ACC112 (cell line): ENCODE measurements at regions not wholly inside any gene's neighbourhood (a gene's known extent, or its start where the extent isn't known, plus 50 kb on each side); places are given as distances from the start of the nearest gene placed in this dataset.

Source experiments
- H2AFZ ChIP-seq: fragments of 200-600 bp; sonication (generic); one replicate; pipeline ENCODE4 v1.6.0; 2017; ENCODE audit warnings: antibody characterized with exemption, low read length; ENCODE audit not compliant: unreplicated experiment
- H3K27ac ChIP-seq: fragments of 200-600 bp; sonication (generic); 2 replicates; pipeline ENCODE4 v1.5.1; 2014; ENCODE audit warnings: low read depth, mild to moderate bottlenecking, antibody characterized with exemption, low read length, moderate library complexity
- H3K27me3 ChIP-seq: fragments of 200-600 bp; sonication (generic); 2 replicates; pipeline ENCODE4 v1.6.1; 2014; ENCODE audit warnings: mild to moderate bottlenecking, antibody characterized with exemption, low read length, moderate library complexity, mixed read lengths; ENCODE audit not compliant: insufficient read depth
- H3K36me3 ChIP-seq: fragments of 200-600 bp; sonication (generic); 2 replicates; pipeline ENCODE4 v1.6.1; 2016; ENCODE audit warnings: mild to moderate bottlenecking, antibody characterized with exemption, low read length, moderate library complexity, mixed read lengths; ENCODE audit not compliant: insufficient read depth
- H3K4me1 ChIP-seq: fragments of 200-600 bp; sonication (generic); one replicate; pipeline ENCODE4 v1.6.1; 2016; ENCODE audit warnings: low read length, mixed read lengths; ENCODE audit not compliant: insufficient read depth, unreplicated experiment, control insufficient read depth
- H3K4me3 ChIP-seq: fragments of 200-600 bp; sonication (generic); 2 replicates; pipeline ENCODE4 v1.5.1; 2014; ENCODE audit warnings: mild to moderate bottlenecking, low read depth, low read length
- H3K79me2 ChIP-seq: fragments of 200-600 bp; sonication (generic); one replicate; pipeline ENCODE4 v1.6.0; 2016; ENCODE audit warnings: low read length; ENCODE audit not compliant: control insufficient read depth, unreplicated experiment, insufficient read depth

- H3K4me3 ChIP-seq = no peak overlapping the region
- H3K4me1 ChIP-seq = peaks cover 25% of the 10 kb centered on the region
- H3K27ac ChIP-seq = no peak overlapping the region
- no peaks in the 10 kb centered on the region for H3K27me3 ChIP-seq
- H2AFZ ChIP-seq = no peak overlapping the region
- no peaks in the 10 kb centered on the region for H3K79me2 ChIP-seq
- H3K36me3 ChIP-seq = no peaks in the 10 kb centered on the region
Observed at GRCh38 chr2:120600786-120601185, 134.9 kb upstream of the GLI2 start.

DNA sequence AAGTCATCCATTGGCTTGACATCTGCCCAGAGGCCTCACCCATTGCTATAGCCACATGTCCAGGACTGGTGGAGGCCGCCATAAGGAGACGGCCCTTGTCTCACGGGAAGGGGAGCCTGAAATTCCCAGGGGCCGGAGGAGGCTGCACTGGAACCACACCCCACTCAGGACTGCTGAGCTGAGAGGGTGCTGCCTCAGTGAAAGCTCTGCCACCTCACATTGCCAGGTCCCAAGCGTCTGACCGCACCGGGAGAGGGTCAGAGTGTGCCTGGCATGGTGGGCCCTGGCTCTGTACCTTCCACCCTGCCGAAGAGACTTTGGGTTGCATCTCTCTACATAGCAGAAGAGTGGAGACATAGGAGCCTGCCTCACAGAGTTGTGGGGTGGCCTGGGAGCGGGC lies 134.1 kb upstream of the GLI2 start:
- peaks cover 17% of the 10 kb centered on the region for H3K4me1 ChIP-seq
- H2AFZ ChIP-seq = no peak overlapping the region
- no peaks in the 10 kb centered on the region for H3K27me3 ChIP-seq
- no peaks in the 10 kb centered on the region for H3K36me3 ChIP-seq
- H3K27ac ChIP-seq = no peak overlapping the region
- H3K79me2 ChIP-seq = no peaks in the 10 kb centered on the region
- H3K4me3 ChIP-seq = no peak overlapping the region

DNA sequence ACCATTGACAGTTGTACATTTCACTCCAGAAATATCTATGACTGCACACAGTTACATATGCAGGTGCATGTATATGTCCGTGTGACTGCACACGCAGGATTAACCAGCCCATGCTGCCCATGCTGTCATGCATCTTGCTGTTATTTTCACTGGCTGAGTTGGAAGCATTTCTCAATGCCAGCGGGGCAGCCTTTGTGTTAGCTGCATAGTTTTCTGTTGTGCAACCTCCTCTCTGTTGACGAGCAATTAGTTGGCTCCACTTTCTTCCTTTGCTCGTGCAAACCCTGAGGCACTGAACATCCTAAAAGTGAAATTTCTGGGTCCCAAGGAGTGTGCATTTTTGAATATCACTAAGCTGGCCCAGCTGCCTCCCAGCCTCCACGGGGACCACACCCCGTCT lies 133.4 kb upstream of the GLI2 start:
- Histone ChIP-seq H3K4me1 (peaks cover 10% of the 10 kb centered on the region), H3K27ac (no peak overlapping the region), H3K36me3 (no peaks in the 10 kb centered on the region), H3K4me3 (no peak overlapping the region), H2AFZ (no peak overlapping the region), H3K79me2 (no peaks in the 10 kb centered on the region), H3K27me3 (no peaks in the 10 kb centered on the region)

- no peaks in the 10 kb centered on the region for H3K4me1 ChIP-seq
- no peaks in the 10 kb centered on the region for H3K36me3 ChIP-seq
- H3K27me3 ChIP-seq = no peaks in the 10 kb centered on the region
- no peaks in the 10 kb centered on the region for H3K79me2 ChIP-seq
- H3K4me3 ChIP-seq = no peak overlapping the region
- no peak overlapping the region for H3K27ac ChIP-seq
- no peak overlapping the region for H2AFZ ChIP-seq
Observed at GRCh38 chr2:120604767-120605166, 130.9 kb upstream of the GLI2 start.

DNA sequence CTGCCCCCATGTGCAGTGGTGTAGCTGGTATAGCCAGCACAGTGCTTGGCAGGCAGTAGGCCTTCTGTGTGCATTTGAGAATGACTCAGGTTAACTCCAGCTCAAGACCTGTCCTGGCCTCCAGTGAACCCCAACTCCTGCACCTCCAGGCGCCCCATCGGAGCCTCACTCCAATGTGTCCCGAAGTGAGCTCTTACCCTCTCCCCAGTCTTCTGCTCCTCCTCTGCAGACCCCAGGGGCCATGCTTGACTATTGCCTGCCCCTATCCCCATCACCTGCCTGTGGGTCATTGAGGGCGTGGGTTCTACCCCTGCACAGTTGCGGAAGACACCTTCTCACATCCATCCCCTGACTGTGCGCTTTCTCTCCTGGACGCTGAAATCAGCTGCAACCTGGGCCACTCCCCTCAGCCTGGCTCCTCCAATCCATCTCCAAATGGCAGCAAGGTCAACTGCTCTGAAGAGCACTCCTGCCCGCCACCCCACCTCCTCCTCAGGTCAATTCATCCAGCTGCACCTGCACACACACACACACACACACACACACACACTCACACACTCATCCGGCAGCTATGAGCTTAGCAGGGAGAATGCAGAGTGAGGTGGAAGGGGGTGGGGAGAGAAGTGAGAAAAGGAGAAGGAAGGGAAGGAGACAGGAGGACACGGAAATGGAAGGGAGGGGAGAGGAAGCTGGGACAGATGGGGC lies 130.3 kb upstream of the GLI2 start:
- Histone ChIP-seq H2AFZ (no peak overlapping the region), H3K27ac (no peak overlapping the region), H3K4me3 (no peak overlapping the region), H3K27me3 (no peaks in the 10 kb centered on the region), H3K79me2 (no peaks in the 10 kb centered on the region), H3K4me1 (no peaks in the 10 kb centered on the region), H3K36me3 (no peaks in the 10 kb centered on the region)

DNA sequence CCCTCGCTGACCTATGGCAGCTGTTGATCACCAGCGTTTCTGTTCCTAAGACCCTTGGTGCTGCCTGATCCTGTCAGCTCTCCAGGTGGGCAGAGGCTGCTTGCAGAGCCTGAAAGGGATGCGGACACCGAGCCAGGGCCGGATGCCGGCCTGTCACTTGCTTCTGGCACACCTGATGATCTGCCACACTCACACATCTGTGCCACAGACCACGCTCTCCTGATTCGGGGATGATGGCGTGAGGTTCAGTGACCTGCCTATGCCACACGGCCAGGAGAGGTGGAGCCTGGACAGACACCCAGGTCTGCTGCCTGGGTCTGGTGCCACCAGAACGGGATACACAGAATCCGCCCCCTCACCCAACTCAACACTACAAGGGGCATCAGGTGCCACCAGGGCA lies 129.4 kb upstream of the GLI2 start:
- no peaks in the 10 kb centered on the region for H3K79me2 ChIP-seq
- no peak overlapping the region for H2AFZ ChIP-seq
- H3K36me3 ChIP-seq = no peaks in the 10 kb centered on the region
- no peaks in the 10 kb centered on the region for H3K27me3 ChIP-seq
- no peak overlapping the region for H3K4me3 ChIP-seq
- peaks cover 4% of the 10 kb centered on the region for H3K4me1 ChIP-seq
- H3K27ac ChIP-seq = no peak overlapping the region

GRCh38 chr2:120606931-120607330 lies 128.7 kb upstream of the GLI2 start:
- H3K36me3 ChIP-seq = no peaks in the 10 kb centered on the region
- H3K27ac ChIP-seq = no peak overlapping the region
- no peaks in the 10 kb centered on the region for H3K27me3 ChIP-seq

GRCh38 chr2:120607506-120607905 lies 128.2 kb upstream of the GLI2 start:
- Histone ChIP-seq H3K27ac (no peak overlapping the region), H2AFZ (no peak overlapping the region), H3K36me3 (no peaks in the 10 kb centered on the region), H3K27me3 (no peaks in the 10 kb centered on the region), H3K4me1 (peaks cover 5% of the 10 kb centered on the region), H3K79me2 (no peaks in the 10 kb centered on the region), H3K4me3 (no peak overlapping the region)

More at GRCh38 chr2:120606931-120607330, 128.7 kb upstream of the GLI2 start:
- H3K4me3 ChIP-seq = no peak overlapping the region
- no peak overlapping the region for H2AFZ ChIP-seq
- H3K4me1 ChIP-seq = peaks cover 5% of the 10 kb centered on the region
- H3K79me2 ChIP-seq = no peaks in the 10 kb centered on the region

DNA sequence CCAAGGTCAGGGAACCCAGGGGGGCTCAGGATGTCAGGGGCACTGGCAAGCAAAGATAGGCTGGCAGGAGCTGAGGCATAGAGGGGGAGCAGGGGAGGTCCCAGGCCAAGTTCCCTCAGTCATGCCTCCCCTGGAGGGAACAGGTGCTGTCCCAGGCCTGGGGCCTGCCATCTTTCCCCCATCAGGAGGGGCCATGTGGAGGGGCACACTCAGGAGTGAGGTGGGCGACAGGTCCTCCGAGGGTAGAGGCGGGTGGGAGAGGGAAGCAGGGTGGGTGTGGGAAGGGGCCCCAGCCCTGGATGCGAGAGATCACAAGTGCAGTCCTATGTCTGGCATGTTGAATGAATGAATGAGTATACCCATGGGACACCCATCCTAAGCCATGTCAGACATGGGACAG lies 127.7 kb upstream of the GLI2 start:
- H3K79me2 ChIP-seq = no peaks in the 10 kb centered on the region
- H3K4me1 ChIP-seq = peaks cover 8% of the 10 kb centered on the region
- H2AFZ ChIP-seq = no peak overlapping the region
- no peaks in the 10 kb centered on the region for H3K36me3 ChIP-seq
- no peak overlapping the region for H3K4me3 ChIP-seq
- H3K27me3 ChIP-seq = no peaks in the 10 kb centered on the region
- H3K27ac ChIP-seq = no peak overlapping the region

- Histone ChIP-seq H3K79me2 (no peaks in the 10 kb centered on the region), H3K36me3 (no peaks in the 10 kb centered on the region), H3K4me3 (no peak overlapping the region), H2AFZ (no peak overlapping the region), H3K27ac (no peak overlapping the region), H3K27me3 (no peaks in the 10 kb centered on the region), H3K4me1 (peaks cover 25% of the 10 kb centered on the region)
Observed at GRCh38 chr2:120609826-120610395, 125.8 kb upstream of the GLI2 start.

DNA sequence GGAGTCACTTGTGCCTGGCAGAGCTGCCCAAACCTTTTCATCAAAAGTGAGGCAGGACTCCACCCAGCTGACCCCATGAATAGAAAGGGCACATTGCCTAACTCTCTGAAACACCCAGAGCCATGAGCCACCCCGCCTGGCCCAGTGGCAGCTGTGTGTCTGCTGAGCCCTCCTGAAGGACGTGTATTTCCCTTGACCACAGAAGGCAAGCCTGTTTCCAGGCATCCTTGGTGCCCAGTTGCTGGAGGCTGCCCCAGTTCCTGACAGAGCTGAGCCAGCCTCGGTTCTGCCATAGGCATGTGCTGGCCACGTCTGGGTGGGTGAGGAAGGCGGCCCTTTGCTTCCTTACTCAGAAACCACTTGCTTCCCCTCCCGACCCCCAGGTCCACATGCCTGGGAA lies 124.7 kb upstream of the GLI2 start:
- H3K4me1 ChIP-seq = peaks cover 25% of the 10 kb centered on the region
- no peak overlapping the region for H3K4me3 ChIP-seq
- H3K27me3 ChIP-seq = no peaks in the 10 kb centered on the region
- no peak overlapping the region for H3K27ac ChIP-seq
- no peaks in the 10 kb centered on the region for H3K36me3 ChIP-seq
- H2AFZ ChIP-seq = no peak overlapping the region
- H3K79me2 ChIP-seq = no peaks in the 10 kb centered on the region
